DND-41 (cell line): ENCODE measurements at regions not wholly inside any gene's neighbourhood (a gene's known extent, or its start where the extent isn't known, plus 50 kb on each side); places are given as distances from the start of the nearest gene placed in this dataset.

ENCODE experiments used
- EZH2 ChIP-seq: IDR thresholded peaks from 3 replicates; pipeline ENCODE4 v1.6.1; 2012; ENCODE audit warnings: borderline replicate concordance, low read depth, mild to moderate bottlenecking, moderate library complexity, low read length, inconsistent platforms; ENCODE audit not compliant: severe bottlenecking
- TF ChIP-seq, protein P1 (sequence below): IDR thresholded peaks from 2 replicates; pipeline ENCODE4 v1.5.1; 2012; ENCODE audit warnings: borderline replicate concordance, low read length, moderate library complexity, mild to moderate bottlenecking; ENCODE audit not compliant: poor library complexity, severe bottlenecking; ENCODE audit errors: extremely low read depth

DNA sequence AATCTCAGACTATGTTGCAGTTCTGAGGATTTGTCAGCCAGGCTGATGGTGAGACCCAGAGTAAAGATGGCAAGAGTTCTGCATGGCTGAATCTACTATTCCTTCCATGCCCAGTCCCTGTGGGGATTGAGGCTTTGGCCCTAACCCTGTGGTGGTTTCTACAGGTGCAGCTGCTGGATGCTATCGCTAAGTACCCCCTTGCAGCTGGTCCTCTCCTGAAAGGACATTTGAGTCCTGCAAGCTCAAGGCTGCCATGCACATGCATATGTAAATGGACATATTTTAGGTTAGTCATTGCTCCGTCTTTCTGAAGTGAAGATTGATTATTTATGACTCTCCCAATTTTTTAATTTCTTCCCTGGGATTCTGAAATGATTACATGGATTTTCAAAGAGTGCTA, 1122.2 kb upstream of the CELF2 start:
- TF ChIP-seq, protein P1, sequence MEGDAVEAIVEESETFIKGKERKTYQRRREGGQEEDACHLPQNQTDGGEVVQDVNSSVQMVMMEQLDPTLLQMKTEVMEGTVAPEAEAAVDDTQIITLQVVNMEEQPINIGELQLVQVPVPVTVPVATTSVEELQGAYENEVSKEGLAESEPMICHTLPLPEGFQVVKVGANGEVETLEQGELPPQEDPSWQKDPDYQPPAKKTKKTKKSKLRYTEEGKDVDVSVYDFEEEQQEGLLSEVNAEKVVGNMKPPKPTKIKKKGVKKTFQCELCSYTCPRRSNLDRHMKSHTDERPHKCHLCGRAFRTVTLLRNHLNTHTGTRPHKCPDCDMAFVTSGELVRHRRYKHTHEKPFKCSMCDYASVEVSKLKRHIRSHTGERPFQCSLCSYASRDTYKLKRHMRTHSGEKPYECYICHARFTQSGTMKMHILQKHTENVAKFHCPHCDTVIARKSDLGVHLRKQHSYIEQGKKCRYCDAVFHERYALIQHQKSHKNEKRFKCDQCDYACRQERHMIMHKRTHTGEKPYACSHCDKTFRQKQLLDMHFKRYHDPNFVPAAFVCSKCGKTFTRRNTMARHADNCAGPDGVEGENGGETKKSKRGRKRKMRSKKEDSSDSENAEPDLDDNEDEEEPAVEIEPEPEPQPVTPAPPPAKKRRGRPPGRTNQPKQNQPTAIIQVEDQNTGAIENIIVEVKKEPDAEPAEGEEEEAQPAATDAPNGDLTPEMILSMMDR, result no peak
- no peak for TF ChIP-seq EZH2
